NCI-H146 treated with DMSO at 0.1 percent for 48 hours (cell line): ENCODE measurements at regions not wholly inside any gene's neighbourhood (a gene's known extent, or its start where the extent isn't known, plus 50 kb on each side); places are given as distances from the start of the nearest gene placed in this dataset.

Experiments used
- DNase-seq: peaks from one replicate; lab custom pipeline; 2025; ENCODE audit not compliant: unreplicated experiment; lab: John Stamatoyannopoulos, UW

DNA sequence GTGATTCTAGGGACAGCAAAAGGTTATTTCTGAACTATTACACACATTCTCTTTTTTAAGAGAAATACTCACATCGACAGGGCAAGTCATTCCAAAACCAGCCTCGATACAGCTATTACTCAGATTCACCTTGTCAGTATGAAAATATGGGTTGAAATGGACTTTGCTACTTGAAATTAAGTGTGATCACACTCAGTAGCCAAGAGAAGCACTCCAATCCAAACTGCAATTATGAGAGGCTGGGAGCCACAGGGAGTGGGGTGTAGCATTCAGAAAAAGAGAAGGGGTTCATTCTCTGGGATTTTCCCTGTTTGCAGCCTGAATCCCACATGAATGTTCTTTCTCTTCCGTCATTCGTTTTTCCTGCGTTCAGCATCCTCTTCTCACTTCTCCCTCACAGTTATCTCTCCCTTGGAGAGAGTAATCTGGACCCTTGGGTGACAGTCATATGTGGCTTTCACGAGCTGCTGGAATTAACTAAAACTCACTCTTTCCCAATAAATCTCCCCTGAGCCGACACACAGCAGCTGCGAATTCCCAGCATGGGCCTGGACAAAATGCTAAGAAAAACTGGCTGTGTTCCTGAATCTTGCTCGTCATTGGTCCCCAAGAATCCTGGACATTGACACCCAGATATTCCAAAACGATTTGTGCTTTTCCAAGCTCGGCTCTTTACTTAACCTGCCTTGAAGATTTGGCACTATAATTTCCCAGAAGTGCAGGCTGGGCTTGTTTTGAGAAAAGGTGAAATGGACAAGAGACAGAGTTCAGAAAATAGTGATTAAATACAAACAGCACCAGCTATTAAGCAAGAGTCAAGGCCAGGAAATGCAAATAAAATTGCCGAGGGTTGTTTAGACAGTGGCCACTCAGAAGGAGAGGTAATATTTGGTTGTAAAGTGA is 199.5 kb upstream of the PLEKHG7 start:
- DNase-seq = no peak

DNA sequence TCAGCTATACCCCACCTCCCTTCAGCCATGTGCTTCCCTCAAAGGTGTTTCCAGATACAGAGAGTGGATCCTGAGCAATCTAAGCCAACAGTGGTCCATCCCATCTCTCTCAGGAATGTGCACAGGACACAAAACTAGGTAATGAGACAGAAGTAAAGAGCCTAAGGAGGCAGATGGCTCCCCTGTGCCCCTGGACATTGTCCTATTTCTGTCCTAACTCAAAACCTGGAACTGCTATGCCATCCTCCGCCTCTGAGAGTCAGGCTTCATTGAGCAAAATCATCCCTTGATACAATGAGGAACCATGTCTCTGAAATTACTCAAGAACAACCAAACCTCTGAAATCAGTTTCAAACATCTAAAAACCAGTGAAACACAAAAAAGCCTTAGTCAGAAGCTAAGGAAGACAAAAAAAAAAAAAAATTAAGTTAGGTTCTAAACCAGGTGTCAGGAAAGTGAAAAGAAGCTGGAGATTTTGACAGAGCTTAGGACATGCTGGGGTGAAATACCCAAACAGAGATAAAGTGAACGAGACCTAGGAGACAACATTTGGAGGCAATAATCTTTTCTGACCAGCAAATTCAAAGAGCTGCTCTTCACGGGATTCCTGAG is 200.3 kb upstream of the PLEKHG7 start:
- no peak for DNase-seq

DNA sequence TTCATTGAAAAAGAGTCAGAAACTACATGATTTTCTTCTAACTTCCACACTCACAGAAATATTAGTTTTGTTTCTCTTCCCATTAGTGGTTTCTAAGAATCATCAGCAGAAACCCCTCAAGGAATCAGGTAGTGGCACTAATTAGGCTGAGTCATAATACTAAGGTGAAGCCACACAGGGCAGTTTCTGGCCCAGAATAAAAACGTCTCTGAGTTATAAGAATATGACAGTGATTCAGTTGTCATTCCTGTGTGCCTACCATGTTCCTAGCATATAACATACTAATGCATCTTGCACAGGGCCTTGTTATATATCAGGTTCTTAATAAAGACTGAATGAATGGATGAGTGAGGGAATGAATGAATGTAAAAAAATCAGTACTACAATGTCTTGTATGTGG is 206.0 kb upstream of the PLEKHG7 start:
- DNase-seq = no peak

DNA sequence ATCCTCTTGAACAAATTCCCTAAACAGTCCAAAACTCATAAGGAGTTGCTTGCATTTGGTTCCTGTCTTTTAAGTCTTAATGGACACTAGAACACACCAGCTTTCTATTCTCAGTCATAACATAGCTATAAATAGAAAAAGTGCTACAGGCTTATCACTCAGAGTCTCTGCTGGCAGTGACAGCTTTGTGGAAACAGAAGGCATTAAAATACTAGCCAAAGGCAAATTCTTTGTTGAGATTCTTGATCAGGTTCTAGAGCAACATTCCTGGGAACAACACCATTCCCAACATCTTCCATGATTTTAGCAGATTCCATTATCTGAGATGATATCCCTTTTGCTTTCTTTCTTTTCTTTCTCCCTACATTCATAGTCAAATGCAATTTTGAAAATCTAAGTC is 207.7 kb upstream of the PLEKHG7 start:
- no peak for DNase-seq

DNA sequence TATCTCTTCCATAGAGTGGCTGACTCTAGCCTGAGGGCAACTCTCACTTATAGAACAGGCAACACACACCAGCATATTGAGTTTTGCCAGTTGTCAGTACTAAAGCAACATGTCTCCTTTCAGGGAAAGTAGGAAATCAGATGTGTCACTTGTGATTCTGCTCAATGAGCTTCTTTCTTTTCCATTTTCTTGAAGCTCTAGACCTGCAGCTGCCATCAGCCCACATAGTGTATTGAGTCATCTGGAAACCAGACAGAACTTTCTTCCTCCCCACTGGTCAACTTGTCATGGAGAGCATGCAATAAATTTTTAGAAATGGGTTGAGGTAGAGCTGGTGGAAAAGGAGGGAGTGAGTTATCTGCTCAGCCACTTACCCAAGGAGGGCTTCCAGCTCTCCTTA is 209.0 kb upstream of the PLEKHG7 start:
- no peak for DNase-seq

DNA sequence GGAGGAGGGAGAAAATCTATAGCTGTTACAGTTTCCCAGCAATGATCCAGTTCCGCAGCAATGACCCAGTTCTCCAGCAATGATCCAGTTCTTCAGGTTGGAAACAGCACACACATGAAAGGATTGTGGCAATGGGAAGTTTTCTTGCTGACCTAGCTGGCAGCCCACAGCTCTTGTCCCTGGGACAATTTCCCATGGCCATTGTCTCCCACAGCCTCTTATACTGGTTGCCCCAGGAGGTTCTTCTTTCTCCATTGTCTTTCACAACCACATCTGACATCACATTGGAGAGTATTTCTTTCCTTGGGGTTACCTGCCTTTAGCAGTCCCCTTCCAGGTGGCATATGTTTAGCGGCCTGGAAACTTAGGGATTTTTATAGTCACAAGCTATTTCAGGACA is 209.8 kb upstream of the PLEKHG7 start:
- no peak for DNase-seq

DNA sequence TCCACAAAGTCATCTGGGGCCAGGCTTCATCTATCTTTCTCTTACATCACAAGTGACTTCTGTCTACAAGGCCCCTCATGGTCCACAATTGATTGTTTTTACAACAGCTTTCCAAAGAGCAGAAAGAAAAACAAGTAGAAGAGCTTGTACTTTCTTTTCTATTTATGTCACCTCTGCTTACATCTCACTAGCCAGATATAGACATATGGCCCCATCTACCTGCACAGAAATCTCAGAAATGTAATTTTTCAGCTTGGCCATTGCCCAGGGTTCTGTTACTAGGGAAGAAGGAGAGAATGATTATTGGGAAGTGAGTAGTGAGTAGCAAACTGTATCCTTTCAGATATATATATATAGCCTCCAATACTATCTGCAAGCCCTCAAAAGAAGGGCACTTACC is 210.5 kb upstream of the PLEKHG7 start:
- no peak for DNase-seq

DNA sequence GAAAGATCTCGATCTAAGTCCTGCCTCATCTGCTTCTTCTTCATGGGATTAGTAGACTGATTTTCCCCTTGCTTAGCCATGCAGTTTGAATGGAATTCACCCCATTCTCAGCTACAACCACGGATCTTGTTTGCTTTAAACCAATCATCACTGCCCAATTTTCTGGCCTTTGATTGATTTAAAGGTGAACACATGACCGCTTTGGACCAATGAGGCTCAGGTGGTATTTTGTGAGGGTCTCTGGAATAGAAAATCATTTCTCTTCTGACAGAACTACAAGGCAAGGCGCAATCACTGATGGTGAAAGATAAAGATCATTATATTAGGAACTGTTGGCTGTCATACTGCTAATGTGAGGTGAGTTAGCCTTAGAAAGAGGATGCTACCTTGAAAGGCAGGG is 213.0 kb upstream of the PLEKHG7 start:
- no peak for DNase-seq

DNA sequence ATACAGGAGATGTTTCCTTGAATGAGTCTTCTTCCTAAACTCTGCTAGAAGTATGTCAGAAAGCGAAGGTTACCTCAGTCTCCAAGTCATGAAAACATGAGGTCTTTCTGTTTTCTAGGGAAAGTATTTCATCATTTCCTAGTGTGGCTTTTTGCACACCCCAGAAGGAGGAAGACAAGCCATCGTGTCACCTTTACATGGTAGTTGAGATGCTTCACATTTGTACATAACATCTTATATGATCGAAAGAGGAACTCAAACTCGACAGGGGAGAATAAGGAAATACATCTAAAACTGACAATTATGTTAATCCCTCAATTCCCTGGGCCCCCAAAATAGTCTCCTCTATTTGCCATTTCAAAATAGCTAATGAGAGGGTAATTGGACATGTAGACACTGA is 214.1 kb upstream of the PLEKHG7 start:
- DNase-seq = no peak

DNA sequence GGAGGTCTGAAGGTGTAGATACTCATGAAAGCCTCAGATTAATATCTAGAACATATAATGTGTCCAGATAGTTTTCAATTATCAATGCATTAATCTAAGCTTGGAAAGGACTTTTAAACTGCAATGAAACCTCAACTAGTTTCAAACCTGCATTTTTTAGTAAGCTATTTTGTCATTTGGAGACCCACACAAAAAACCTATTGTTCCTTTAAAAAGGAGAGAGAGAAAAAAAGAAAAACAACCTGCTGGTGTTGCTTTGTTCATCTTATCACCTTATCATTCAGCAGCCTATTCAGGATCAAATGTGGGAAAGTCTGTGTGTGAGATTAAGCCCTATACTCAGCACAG is 215.7 kb upstream of the PLEKHG7 start:
- no peak for DNase-seq

DNA sequence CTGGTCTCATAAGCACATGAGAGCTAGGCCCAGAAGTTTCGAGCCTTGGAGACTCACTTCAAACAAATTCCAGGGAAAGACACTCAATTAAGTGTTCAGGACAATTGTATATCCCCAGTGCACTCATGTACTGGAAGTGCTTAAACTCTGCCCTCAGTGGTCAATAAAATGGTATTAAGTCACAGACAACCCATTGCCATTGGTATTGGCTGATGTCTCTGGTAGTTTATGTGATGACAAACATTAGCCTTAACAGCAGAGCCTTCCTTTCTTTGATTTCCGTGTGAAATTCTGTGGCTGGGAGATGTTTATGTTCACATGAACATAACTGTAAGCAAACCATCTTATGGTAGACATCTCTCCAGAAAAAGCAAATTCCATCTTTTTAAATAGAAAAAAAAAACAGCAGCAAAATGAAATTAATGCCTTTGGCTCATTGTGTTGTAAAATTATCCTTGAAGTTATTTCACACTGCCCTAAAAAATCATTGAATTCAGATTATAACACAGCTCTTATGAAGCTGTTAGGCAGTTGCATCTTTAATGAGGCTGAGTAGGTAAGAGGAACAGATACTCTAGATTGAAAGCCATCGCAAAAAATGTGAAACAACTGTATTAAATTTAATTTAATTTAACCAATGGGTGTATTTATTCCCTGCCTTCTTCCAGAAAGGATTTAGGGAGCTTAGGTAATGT is 216.2 kb upstream of the PLEKHG7 start:
- DNase-seq = no peak

DNA sequence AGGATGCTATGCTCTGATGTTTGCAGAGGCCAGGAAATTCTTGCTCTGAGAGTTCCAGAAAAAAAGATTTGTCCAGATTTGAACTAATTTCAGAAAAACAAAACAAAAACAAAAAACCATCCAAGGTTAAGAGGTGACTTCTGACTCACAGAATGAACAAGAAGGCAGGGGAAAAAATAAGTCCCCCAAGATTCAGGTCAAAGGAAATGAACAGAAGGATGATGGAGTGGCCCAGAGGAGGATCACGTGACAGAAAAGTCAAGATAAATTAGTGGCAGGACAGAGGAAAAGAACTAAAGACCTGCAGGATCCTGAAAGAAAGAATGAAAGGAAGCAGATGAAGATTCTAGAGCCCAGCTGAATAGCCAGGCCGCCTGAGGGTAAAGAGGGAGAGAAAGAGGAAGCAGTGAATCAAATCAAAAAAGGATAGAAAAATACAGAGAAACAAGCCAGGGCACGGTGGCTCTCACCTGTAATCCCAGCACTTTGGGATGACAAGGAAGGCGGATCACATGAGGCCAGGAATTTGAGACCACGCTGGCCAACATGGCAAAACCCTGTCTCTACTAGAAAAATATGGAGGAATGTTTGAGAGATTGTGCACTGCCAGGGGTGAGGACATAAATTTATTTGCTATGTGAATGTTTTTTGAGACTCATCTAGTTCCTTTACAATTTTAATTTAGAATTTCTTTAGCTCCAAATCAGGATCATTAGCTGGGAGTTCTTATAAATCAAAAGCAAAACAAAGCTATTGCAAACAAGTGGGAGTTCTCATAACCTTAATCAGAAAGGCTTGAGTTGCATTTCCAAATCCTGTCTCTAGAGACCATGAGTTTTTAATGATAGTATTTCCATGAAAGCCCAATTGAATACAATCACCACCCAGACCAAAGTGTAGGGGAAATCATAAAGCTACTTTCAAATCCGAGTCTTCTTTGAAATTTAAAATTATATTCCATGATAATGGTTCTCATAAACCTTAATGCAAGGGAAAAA is 217.1 kb upstream of the PLEKHG7 start:
- no peak for DNase-seq

DNA sequence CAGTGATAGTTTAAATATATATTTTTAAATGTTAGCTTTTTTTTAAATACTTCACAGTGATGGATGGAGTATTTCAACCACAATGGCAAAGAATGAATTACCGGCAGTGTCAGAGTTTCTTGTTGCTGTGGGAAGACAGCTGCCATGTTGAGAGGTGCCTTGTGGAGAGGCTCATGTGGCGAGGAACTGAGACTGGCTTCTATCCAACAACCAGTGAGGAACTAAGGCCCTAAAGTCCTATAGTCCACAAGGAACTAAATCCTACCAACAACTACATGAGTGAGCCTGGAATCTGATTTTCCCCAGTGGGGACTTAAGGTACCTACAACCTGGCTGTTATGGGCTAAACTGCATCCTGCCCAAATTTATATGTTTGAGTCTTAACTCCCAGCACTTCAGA is 220.2 kb upstream of the PLEKHG7 start:
- DNase-seq = no peak

DNA sequence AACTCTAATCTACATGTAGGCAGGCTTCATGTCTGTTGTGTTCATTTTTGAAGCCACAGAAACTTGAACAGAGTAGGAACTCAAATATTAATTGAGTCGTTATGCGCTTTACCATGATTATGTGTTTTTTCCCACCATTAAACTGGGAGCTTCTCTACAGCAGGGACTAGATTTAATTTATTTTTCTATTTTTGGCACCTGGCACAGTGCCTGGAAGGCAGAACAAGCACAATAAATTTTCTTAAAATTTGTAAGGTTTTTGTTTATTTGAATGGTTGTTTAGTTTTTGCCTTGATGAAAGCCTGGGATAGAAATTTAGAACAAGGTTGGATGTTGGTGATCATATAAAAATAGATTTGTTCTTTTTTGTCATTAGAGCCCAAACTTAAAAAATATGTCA is 221.7 kb upstream of the PLEKHG7 start:
- no peak for DNase-seq

DNA sequence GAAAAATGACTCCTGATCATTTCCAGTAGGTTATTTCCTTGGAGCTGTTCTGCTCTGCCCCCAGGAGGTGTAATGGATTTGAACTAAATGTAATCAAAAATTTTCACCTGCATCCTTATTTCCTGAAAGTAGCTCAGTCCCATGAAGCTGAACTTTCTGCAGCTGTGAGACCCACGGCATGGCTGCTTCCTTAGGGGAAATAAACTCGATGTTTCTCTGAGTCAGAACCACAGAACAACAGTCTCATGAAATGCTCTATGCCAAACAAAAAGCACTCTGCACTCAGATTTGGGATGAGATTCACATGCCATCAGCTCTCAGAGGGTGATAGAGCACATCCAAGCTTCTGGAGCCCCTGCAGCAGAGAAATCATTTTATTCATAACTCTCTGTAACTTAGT is 224.1 kb upstream of the PLEKHG7 start:
- DNase-seq = no peak

DNA sequence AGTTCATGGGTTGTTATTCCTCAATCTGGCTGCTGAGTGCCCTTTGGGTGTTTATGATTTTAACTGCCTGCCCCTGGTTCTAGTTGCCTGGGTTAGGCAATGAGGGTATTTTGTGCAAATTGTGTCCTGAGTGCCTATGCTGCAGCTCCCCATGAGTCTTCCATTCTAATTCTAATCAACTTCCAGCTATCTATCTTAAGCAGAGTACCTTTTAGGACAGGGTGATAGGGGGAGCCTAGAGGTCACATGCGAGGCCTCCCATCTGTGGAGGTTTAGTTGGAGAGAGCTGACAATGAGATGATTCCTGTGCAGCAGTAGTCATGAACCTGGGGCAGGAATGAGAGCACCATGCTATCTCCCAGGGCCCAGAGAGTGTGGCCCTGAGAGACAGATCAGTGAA is 225.9 kb upstream of the PLEKHG7 start:
- DNase-seq = no peak

DNA sequence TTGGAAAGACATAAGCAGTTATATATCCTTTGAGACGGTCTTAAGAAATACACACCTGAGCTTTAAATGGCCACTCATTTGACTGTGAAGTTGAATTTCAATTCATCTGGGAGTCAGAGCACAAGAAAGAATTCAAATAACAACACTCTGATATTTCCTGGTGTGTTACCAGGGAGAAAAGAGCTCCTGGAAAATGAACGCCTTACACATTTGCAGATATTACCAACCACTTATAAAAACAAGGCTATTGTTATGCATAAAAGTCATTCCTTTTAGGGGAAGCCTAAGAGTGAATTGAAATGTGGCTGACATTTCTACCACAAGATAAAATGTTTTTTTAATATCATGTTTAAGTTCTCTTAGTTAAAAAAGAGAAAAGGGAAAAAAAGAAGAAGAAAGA is 229.2 kb upstream of the PLEKHG7 start:
- no peak for DNase-seq

DNA sequence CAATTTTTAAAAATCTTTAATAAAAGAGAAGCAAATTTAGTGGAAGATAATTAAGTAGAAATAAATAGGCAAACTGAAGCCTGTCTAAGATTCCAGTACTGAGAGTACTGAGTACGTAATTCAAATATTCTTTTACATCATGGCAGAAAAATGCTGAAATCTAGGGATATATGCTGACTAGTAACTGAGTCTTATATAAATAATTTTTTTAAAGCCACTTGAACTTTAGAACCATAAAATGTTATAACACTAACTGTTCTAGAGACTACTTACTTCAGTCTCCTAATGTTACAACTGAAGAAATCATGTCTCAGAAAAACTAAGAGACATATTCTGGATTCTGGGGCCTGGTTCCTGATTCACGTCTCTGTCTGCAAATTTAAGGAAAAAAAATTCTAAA is 230.6 kb upstream of the PLEKHG7 start:
- DNase-seq = no peak

DNA sequence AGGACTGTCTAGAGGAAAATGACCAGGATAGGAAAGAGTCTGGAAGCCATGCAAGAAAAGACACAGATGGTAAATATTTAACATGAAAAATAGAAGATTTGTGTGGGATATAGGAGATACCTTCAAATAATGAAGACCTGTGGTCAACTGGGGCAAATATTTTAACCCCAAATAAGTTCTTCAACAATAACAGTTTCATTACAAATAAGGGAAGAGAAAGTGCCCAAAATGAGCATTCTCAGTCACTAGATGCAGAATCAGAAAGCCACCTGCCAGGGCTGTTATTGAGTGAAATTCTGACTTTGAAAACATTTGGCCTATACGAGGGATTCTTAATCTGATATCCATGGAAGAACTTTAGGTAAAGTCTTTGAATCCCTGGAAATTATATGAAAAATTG is 231.2 kb upstream of the PLEKHG7 start:
- no peak for DNase-seq

DNA sequence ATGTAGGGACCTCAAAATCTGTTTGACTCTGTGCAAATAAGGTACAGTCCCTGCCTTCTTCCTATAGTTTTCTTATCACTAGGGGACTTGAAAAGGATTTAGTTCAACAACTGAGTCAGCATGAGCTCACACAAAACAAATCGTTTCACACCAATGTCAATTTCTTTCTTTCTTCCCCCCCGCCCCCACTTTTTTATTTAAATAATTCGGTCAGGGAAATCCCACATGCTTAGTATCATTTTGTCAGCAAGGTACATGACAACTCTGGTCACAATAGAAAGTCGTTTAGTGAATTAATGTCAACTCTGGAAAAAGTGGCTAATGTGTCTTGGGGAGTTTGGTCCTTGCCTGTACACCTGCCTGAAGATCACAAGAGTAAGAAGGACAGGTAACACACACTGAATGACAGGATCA is 232.2 kb upstream of the PLEKHG7 start:
- no peak for DNase-seq

DNA sequence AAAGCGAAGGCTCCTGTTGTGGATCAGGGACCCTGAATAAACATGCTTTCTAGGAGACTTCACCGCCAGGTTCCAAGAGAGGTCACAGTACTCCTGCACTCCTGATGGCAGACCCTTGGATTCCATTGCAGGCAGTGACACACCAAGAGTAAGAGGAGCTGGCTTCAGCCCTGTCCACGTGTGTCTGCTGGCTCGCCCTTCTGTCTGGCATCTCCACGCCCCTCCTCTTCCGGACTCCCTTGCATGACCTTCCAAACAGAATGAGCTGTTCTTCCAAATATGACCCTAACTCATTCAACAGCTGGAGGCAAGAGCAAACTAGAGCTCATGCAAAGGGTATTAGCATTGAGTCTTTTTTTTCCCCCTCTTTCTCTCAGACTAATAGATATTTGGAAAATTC is 233.0 kb upstream of the PLEKHG7 start:
- no peak for DNase-seq
